ENCODE measurements at regions not wholly inside any gene's neighbourhood (a gene's known extent, or its start where the extent isn't known, plus 50 kb on each side); places are given as distances from the start of the nearest gene placed in this dataset.
"Not testable (repeated sequence)": the region's sequence is repeated elsewhere in the genome, so short reads cannot be mapped to it uniquely, and the experiment has no call there.

DNA sequence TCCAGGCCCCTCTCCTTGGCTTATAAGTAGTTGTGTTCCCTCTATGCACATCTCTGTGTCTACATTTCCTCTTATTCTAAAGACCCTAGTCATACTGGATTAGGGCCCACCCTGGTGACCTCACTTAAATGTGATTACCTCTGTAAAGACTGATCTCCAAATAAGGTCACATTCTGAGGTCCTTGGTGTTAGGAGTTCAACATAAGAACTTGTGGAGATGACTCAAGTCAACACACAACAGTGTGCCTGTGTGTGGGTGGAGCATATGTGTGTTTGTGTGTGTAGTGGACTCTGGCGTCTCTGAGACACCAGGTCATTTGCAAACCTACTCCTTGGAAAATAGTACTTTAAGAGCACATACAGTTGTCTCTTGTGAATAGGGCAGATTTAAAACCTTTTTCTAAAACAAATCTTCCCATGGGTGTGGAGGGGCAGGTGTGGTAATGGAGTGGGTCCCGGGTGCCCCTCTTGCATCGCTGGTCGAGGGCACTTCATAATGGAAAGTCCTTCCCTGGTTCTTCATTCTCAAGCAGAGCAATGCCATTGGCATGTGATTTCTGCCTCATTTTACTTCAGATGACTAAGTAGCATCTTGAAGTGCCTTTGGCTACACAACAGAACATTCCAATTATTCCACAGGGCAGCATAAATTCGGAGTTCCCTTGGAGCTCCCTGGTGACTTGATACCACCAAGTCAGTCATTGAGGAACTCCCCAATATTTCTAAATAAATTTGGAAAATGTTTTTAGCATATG is 84.4 kb downstream of the C9orf152 start:
- DNase-seq (ENCODE audit: low read depth) = peak; percentile 53

DNA sequence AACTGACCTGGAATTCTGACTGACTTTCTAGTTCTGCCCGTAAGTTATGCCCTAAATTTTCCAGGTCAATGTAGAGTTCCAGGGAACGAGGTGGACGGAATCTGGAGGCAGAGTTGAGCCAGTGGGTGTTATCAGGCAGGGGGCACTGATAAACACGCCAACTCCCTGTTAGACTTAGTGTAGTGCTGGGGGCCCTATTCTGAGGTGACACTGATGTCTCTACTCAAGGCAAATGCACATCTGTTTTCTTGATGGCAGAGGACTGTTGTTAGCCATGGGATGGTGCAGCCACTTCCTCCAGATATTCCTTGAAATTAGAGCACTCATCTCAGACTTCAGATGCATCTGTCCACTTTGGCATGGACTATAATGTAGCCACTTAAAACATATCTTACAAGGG is 83.5 kb downstream of the C9orf152 start:
- DNase-seq (ENCODE audit: low read depth) = no peak

DNA sequence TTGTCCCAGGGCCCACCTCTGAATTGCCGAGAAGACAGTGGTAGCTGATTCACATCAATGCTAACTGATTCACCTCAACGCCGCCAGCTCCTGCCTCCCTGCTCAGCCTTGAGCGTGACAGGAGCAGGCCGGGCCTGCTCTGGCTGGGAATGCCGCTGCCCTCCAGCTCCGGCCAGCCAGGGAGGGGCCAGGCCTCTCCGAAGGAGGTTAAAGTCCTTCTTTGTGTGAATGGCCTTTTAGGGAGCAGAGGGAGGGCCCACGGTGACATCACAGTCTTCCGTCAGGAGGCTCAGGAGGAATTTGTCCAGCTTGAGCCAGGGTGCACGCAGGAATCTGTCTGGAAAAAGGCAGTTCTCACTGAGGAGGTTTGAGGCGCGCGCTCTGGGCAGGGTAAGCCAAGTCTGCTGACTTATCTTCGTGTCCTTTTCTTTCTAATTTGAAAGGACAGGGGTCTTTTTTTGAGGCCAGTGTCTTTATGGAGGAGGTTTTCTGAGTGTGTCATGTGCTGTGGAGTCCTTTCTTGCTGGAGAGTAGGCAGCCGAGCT is 82.7 kb downstream of the C9orf152 start:
- DNase-seq (ENCODE audit: low read depth) = peak; percentile 80

GRCh38 chr9:110125763-110126351 is 82.1 kb downstream of the C9orf152 start:
- no peak for DNase-seq (ENCODE audit: low read depth)

- DNase-seq (ENCODE audit: low read depth) = no peak
Observed at GRCh38 chr9:110126499-110126941, 81.4 kb downstream of the C9orf152 start.

GRCh38 chr9:110126986-110127864 is 80.7 kb downstream of the C9orf152 start:
- DNase-seq (ENCODE audit: low read depth) = no peak

DNA sequence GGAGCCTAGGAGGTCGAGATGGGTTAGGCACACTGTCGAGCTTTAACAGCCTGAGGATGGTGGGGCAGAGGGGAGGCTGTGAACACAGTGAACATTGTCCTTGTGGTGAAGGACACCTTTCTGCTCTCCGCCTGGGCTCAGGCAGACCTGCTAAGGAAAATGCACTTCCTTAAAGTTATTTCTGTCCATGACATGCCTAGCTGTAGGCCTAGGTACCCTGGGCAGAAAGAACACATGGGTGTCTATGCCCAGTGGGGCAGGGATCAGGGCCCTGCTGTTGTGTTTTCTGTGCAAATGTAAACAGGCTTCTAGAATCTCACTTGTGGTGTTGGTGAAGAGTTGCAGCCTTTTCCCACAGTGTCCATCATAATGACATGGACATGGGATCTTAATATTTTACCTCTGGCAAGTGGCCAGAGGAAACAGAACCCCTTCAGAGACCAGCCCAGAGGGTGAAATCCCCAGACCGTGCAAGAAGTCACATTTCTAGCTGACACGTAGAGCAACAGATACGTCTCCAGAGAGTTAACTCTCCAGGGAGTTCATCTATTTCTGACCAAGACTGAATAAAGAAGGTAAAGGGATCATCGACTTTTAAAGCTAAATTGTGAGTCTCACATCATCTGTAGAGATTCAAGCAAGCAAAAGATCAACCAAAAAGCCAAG is 79.2 kb downstream of the C9orf152 start:
- DNase-seq (ENCODE audit: low read depth) = no peak

GRCh38 chr9:110129425-110129824 is 78.5 kb downstream of the C9orf152 start:
- no peak for DNase-seq (ENCODE audit: low read depth)

DNA sequence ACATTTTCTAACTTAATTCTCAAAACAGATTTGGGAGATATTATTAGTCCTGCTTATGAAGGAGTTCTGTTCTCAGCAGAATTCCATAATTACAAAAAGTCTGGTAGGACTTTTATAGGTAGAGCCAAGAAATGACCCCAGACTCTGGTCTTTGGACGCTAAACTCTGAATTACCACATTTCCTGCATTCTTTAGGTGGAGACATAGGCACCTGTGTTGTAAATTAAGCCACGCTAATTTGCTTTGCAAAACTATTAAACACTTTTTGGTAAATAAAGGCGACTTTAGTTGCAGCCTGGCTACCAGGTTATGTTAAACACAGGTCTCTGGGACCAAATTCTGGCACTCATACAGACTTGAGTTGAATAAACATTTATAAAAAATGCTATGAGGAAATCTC is 77.7 kb downstream of the C9orf152 start:
- no peak for DNase-seq (ENCODE audit: low read depth)

- DNase-seq (ENCODE audit: low read depth) = no peak
Observed at GRCh38 chr9:110130791-110131416, 77.1 kb downstream of the C9orf152 start.

DNA sequence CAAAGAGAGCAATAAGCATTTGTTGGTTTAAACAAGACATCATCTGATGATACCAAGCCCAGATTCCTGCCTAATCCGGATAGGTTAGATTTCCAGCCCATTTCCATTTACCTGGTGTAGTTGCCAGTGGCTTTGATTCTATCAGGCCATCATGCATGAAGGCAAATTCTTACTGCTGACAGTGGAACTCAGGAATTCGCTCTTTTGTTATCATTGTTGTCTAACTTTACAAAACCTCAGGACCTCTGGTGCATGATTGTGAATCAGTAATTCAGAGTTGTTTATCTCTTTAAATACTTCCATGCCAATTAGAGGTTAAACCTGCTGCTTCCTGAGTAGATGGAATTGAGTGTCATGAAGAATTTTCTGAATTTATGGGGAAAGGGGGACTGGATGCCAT is 76.5 kb downstream of the C9orf152 start:
- no peak for DNase-seq (ENCODE audit: low read depth)

GRCh38 chr9:110132531-110132930 is 75.4 kb downstream of the C9orf152 start:
- DNase-seq (ENCODE audit: low read depth) = not testable (repeated sequence)

GRCh38 chr9:110133059-110133458 is 74.9 kb downstream of the C9orf152 start:
- DNase-seq (ENCODE audit: low read depth) = no peak

DNA sequence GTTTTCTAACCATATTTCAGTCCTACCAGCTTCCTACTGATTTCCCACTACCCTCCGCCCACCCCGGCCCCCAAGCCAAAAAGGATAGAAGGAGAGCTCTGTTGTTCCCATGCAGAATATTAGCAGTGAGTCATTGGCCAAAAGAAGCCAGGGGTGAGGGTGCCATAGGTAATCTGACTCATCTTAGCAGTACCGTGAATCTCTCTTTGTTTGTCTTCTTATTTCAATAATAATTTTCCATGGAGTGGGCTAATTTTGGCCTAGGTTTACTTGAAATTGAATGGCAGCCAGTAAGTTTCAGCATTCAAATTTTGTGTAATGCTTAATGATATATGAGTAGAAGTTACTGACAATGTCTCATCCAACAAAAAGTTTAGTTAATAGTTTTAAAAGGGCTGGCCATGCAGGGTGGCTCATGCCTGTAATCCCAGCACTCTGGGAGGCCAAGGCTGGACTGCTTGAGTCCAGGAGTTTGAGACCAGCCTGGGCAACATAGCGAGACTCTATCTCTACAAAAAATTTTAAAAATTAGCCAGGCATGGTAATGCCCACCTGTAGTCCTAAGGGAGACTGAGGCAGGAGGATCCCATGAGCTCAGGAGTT is 74.2 kb downstream of the C9orf152 start:
- peak; percentile 76 for DNase-seq (ENCODE audit: low read depth)

- DNase-seq (ENCODE audit: low read depth) = no peak
Observed at GRCh38 chr9:110135846-110136245, 72.1 kb downstream of the C9orf152 start.

DNA sequence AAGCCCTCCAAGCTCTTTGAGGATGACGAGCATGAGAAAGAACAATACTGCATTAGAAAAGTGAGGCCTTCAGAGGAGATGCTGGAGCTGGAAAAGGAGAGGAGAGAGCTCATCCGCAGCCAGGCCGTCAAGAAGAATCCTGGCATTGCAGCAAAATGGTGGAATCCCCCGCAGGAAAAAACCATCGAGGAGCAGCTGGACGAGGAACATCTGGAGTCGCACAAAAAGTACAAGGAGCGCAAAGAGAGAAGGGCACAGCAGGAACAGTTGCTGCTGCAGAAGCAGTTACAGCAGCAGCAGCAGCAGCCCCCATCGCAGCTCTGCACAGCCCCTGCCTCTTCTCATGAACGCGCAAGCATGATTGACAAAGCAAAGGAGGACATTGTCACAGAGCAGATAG is 71.2 kb downstream of the C9orf152 start:
- DNase-seq (ENCODE audit: low read depth) = no peak

- no peak for DNase-seq (ENCODE audit: low read depth)
Observed at GRCh38 chr9:110140276-110140675, 67.7 kb downstream of the C9orf152 start.

GRCh38 chr9:110141227-110141793 is 66.6 kb downstream of the C9orf152 start:
- DNase-seq (ENCODE audit: low read depth) = peak; percentile 88

- no peak for DNase-seq (ENCODE audit: low read depth)
Observed at GRCh38 chr9:110142253-110142652, 65.7 kb downstream of the C9orf152 start.

GRCh38 chr9:110142868-110143481 is 65.0 kb downstream of the C9orf152 start:
- DNase-seq (ENCODE audit: low read depth) = no peak
